Right renal pelvis (tissue), 4 donors: ENCODE measurements at regions not wholly inside any gene's neighbourhood (a gene's known extent, or its start where the extent isn't known, plus 50 kb on each side); places are given as distances from the start of the nearest gene placed in this dataset.

Experiments used
- DNase-seq, 4 donors: peaks; one replicate each; pipeline ENCODE4 v3.0.0-alpha.2; 2013; ENCODE audit warnings: low read depth in 4 of 4, low spot score in 3 of 4, missing footprints in 1 of 4

DNA sequence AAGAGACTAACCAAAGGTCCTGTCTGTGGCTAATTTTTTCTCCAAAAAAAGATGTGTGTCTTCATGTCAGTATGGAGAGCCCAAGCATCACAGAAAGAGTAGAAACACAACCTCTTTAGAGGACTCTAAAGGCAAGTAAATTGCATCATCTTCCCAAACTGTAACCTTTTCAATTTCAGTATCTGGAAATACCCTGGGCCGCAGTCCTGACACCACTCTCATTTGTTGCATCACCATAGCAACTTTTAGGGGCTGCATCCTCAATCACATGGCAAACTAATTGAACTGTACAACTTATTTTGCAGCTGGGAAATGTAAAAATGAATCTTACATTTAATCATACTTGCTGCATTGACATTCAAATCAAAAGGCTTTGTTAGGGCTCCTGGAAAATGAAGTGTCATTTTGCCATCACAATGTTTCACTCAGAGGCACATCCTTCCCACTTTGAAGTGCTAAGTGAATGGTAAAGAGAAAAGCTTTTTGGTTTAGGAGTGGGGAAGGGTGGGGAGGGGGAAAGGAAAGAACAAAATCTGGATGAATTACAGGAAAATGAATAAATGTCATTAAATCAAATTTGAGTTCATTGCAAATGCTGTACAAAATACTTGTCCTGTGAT lies 60.6 kb upstream of the GRIA1 start:
- DNase-seq = no peak

DNA sequence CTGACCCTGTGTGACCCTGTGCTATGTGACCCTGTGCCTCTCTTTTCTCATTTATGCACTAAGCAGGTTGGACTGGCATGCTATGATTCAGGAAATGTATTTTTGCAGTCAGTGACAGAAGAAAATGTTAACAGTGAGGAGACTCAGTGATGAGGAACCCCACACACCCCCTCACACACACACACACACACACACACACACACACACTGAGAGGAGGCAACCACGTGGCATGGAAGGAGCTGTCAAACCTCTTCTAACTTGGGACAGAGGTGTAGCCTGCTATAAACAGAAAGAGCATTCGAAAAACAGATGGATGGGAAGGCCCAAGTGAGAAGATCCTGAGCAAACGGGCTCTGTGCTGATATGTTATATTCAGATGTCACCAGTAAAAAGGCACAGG lies 57.9 kb upstream of the GRIA1 start:
- no peak for DNase-seq

DNA sequence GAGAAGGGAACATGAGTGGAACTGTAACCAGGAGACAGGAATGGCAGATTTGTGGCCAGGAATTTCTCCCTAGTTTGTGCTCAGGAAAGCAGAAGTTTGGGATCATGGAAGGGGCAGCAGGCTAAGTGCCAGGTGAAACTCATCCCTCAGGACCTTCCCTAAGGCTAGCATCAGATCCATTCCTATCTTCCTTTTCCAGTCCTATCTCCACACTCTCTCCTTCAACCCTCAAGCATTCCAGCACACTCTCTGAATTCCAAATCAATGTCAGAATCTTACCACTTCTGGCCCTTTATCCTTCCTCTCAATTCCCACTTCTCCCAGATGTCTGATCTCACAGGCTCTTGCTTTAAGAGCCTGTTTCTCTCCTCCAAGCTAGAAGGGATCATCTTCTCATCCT lies 53.2 kb upstream of the GRIA1 start:
- DNase-seq = no peak

- DNase-seq = no peak
Observed at GRCh38 chr5:153439130-153439529, 51.3 kb upstream of the GRIA1 start.
